GM10266 (cell line): ENCODE measurements at regions not wholly inside any gene's neighbourhood (a gene's known extent, or its start where the extent isn't known, plus 50 kb on each side); places are given as distances from the start of the nearest gene placed in this dataset.

Source experiments
- DNase-seq: peaks from one replicate; pipeline ENCODE4 v3.0.0; 2012; ENCODE audit errors: extremely low spot score
- CTCF ChIP-seq: IDR thresholded peaks from 2 replicates; pipeline ENCODE4 v1.5.1; 2012; ENCODE audit warnings: mild to moderate bottlenecking, low read depth; ENCODE audit not compliant: control insufficient read depth, insufficient read depth; ENCODE audit errors: missing control alignments

GRCh38 chr3:492586-493316 lies 296.2 kb downstream of the CHL1 start:
- no peak for DNase-seq
- no peak for TF ChIP-seq CTCF

GRCh38 chr3:494190-494589 lies 297.6 kb downstream of the CHL1 start:
- no peak for TF ChIP-seq CTCF
- DNase-seq: no peak

DNA sequence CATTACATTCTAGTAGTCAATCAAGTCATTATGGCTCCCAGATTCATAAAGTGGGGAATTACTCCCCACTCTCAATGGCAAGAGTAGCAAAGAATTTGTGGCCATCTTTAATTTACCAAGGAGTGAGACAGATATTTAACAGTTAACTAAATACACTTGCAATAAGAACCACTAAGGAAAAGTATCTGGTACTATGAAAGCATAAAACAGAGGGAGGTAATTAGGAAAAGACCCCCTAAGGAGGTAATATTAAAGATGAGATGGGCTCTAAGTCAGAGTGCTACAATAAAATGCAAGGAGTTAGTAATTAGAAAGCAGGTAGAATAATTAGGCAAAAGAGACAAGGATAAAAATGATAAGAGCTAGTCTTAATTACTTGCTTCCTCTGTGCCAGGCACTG lies 301.9 kb downstream of the CHL1 start:
- no peak for TF ChIP-seq CTCF
- DNase-seq: no peak

DNA sequence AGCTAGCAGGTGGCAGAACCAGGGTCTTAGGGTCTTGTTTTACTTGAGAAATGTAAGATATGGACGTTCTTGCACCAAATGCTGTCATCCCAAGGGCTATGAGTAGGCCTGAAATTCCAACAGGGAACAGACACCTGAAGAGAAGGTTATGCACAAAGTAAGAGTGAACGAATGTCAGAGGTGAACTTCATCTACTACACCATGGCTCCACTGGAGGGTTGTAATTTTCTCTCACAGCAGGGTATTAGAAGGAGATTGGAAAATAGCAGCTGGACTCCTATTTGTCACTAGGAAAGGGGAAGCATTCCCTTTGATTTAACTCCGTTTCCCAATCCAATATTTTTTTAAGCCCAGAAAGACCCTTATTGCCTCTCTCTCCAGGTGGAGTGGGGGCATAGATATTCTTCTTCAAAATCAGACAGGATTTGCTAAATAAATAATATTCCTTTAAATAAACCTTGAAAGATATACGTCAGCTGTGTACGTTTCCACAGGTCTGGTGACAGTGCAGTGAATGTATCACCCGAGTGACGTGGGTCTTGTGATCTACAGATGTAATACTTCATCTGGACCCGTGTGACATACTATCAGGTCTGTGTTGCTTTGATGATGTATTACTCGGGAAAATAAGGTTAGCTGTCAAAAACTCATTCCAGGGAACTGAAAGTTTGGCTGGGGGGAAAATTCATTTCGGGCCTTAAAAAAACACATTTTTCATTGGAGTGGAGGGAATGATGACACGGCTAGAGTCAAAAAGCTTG lies 302.6 kb downstream of the CHL1 start:
- DNase-seq: no peak
- TF ChIP-seq CTCF: no peak

GRCh38 chr3:502486-502885 lies 305.9 kb downstream of the CHL1 start:
- DNase-seq: no peak
- TF ChIP-seq CTCF: no peak

GRCh38 chr3:513301-513700 lies 316.7 kb downstream of the CHL1 start:
- no peak for TF ChIP-seq CTCF
- no peak for DNase-seq

DNA sequence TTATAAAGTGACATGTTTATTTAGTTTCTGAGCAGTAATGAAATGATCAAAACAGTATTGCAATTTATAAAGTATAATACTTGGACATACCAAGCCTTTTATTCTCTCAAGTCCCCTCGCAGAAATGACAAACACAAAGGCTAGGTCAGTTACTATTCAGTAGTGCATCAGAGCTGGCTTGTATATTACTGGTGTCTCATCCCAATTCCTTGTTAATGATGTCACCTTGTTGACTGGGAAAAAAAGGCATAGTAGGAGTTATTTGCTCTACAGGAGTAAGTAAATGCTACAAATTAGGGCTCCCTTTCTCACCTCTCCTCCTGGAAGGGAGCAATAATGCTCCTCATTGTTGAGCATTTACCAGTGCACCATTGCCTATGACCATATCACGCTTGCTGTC lies 317.6 kb downstream of the CHL1 start:
- DNase-seq: no peak
- no peak for TF ChIP-seq CTCF
